ENCODE measurements at regions not wholly inside any gene's neighbourhood (a gene's known extent, or its start where the extent isn't known, plus 50 kb on each side); places are given as distances from the start of the nearest gene placed in this dataset.
"Not testable (repeated sequence)": the region's sequence is repeated elsewhere in the genome, so short reads cannot be mapped to it uniquely, and the experiment has no call there.

DNA sequence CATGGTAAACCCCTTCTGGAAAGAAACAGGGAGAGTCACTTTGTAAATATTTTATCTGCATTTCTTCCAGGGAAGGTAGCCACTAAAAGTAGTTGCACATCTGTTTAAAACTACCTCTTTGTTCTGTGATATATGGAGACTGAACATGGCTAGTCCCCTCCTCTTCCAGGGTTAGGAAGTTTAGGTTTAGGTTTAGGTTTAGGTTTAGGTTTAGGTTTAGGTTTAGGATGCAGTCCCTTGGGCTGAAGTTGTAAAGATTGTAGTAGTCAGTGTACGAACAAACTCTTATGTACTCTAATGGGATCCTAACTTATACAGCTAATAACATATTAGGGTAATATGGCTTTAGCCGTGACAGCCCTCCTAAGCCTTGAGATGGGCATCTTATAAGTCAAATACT, 880.2 kb upstream of the TMEFF2 start:
- Mint-ChIP-seq H3K27me3 (ENCODE audit: low read depth) (no peaks in the 10 kb centered on the region), H3K9me3 (no peaks in the 10 kb centered on the region), H3K4me1 (ENCODE audit: low read depth) (no peaks in the 10 kb centered on the region), H3K4me3 (ENCODE audit: low read depth) (no peak overlapping the region), H3K27ac (no peak overlapping the region), H3K36me3 (ENCODE audit: low read depth) (no peaks in the 10 kb centered on the region)
- intact Hi-C loops (cut with micrococcal nuclease): no loop called here
- no peak for DNase-seq (ENCODE audit: low spot score)

DNA sequence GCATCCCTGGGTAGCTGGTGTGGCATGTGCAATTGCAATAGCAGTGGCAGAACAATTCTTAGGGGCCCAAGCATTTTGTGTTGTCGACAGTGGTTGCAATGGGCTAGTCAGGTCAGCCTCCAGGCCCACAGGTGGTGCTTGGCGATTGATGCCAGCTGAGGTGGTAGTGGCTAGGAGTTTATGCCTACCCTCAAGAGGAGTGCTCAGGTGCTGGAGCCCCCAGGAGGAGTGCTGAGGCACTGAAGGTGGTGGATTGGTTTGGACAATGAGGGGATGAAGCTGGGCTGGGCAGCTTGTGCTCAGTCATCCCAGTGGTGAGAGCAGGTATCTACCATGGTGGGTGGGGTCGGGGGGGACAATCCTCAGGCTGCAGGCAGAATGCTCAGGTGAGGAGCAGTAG, 877.9 kb upstream of the TMEFF2 start:
- DNase-seq (ENCODE audit: low spot score): no peak
- no peak overlapping the region for H3K27ac Mint-ChIP-seq
- H3K36me3 Mint-ChIP-seq (ENCODE audit: low read depth): no peaks in the 10 kb centered on the region
- no peaks in the 10 kb centered on the region for H3K27me3 Mint-ChIP-seq (ENCODE audit: low read depth)
- H3K4me3 Mint-ChIP-seq (ENCODE audit: low read depth): no peak overlapping the region
- no peaks in the 10 kb centered on the region for H3K9me3 Mint-ChIP-seq
- H3K4me1 Mint-ChIP-seq (ENCODE audit: low read depth): no peaks in the 10 kb centered on the region
- intact Hi-C loops (cut with micrococcal nuclease): no loop called here

DNA sequence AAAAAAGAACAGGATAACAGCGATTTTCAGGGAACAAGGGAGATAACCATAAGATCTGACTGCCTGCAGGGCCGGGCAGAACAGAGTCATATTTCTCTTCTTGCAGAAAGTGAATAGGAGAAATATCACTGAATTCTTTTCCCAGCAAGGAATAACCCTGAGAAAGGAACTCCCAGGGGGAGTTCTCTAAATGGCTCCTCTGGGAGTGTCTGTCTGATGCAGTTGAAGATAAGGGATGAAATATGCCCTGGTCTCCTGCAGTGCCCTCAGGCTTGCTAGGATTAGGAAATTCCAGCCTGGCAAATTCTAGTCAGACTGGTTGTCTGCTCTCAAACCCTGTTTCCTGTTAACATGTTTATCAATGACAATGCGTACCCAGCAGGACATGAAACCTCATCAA, 830.8 kb upstream of the TMEFF2 start:
- H3K27ac Mint-ChIP-seq; intact Hi-C loops (cut with micrococcal nuclease); H3K4me1 Mint-ChIP-seq (ENCODE audit: low read depth); H3K27me3 Mint-ChIP-seq (ENCODE audit: low read depth); H3K36me3 Mint-ChIP-seq (ENCODE audit: low read depth); H3K4me3 Mint-ChIP-seq (ENCODE audit: low read depth); DNase-seq (ENCODE audit: low spot score): not testable (repeated sequence)
- peaks cover 20% of the 10 kb centered on the region for H3K9me3 Mint-ChIP-seq

DNA sequence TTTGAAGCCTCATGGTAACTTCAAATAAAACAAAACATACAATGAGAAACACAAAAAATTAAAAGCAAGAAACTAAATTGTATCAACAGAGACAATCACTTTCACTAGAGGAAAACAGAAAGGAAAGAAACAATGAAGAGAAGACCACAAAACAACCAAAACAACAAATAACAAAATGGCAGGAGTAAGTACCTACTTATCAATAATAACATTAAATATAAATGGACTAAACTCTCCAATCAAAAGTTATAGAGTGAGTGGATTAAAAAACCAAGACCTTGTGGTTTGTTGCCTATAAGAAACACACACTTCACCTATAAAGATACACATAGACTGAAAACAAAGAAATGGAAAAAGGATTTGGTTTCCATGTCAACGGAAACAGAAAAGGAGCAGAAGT, 830.1 kb upstream of the TMEFF2 start:
- intact Hi-C loops (cut with micrococcal nuclease): no loop called here
- no peak for DNase-seq (ENCODE audit: low spot score)
- Mint-ChIP-seq H3K4me3 (ENCODE audit: low read depth) (no peak overlapping the region), H3K27me3 (ENCODE audit: low read depth) (no peaks in the 10 kb centered on the region), H3K9me3 (peaks cover 20% of the 10 kb centered on the region), H3K36me3 (ENCODE audit: low read depth) (no peaks in the 10 kb centered on the region), H3K27ac (no peak overlapping the region), H3K4me1 (ENCODE audit: low read depth) (no peaks in the 10 kb centered on the region)

DNA sequence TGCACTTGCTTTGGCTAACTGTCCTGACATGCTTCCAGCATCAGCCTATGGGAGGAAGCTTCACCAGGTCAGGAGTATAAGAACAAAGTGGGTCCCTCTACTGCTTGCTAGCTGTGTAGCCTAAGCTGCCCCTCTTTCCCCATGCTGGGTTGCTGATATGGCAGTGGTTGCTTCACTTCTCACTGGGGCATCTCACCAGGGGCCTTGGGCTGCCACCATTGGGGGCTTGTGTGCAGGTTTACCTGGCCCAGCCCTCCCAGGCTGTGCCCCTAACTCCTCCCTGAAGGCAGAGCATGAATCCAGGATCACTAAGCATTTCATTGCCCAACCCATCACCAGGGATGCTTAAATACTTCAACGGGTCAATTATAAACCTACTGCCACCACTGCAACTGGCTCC, 817.1 kb upstream of the TMEFF2 start:
- Mint-ChIP-seq H3K4me3 (ENCODE audit: low read depth) (no peak overlapping the region), H3K36me3 (ENCODE audit: low read depth) (no peaks in the 10 kb centered on the region), H3K4me1 (ENCODE audit: low read depth) (no peaks in the 10 kb centered on the region), H3K27me3 (ENCODE audit: low read depth) (no peaks in the 10 kb centered on the region), H3K9me3 (no peaks in the 10 kb centered on the region), H3K27ac (no peak overlapping the region)
- DNase-seq (ENCODE audit: low spot score): no peak
- intact Hi-C loops (cut with micrococcal nuclease): no loop called here

DNA sequence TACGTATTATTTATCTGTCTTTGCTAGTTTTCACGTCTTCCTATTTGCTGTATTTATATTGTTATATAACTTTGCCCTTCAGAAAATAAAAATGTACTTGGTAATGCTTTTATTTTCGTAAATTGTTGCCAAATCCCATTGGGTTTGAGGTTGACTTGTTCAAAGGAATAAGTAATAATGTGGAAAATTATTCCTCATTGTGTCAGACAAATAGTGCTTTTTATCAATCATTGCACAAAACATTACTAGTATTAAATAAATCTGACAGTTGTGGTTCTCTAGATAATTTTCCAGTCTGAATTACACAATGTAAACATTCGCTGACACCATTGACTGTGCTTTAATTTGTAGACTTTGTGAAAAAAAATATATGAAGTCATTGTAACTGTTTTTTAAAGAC, 798.3 kb upstream of the TMEFF2 start:
- peaks cover 6% of the 10 kb centered on the region for H3K9me3 Mint-ChIP-seq
- no peaks in the 10 kb centered on the region for H3K4me1 Mint-ChIP-seq (ENCODE audit: low read depth)
- no peak overlapping the region for H3K27ac Mint-ChIP-seq
- no peaks in the 10 kb centered on the region for H3K36me3 Mint-ChIP-seq (ENCODE audit: low read depth)
- no peaks in the 10 kb centered on the region for H3K27me3 Mint-ChIP-seq (ENCODE audit: low read depth)
- intact Hi-C loops (cut with micrococcal nuclease): no loop called here
- DNase-seq (ENCODE audit: low spot score): no peak
- no peak overlapping the region for H3K4me3 Mint-ChIP-seq (ENCODE audit: low read depth)

DNA sequence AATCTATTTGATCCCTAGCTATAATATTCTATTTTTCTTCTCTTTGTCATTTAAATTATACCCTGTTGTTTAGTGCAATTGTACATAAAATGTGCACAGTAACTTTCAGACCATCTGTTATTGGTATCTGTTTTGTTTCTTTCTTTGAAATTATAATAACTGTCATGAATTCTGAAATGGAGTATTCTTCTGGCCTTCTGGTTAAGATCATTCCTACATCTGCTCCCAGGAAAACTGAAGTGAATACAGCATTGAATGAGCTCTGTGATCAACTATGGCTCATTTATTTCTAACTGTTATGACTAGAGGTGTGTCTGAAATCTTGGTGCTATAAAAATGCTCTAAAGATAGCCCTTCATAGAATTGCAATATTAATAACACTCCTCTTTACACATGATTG, 788.4 kb upstream of the TMEFF2 start:
- intact Hi-C loops (cut with micrococcal nuclease): no loop called here
- no peaks in the 10 kb centered on the region for H3K4me1 Mint-ChIP-seq (ENCODE audit: low read depth)

DNA sequence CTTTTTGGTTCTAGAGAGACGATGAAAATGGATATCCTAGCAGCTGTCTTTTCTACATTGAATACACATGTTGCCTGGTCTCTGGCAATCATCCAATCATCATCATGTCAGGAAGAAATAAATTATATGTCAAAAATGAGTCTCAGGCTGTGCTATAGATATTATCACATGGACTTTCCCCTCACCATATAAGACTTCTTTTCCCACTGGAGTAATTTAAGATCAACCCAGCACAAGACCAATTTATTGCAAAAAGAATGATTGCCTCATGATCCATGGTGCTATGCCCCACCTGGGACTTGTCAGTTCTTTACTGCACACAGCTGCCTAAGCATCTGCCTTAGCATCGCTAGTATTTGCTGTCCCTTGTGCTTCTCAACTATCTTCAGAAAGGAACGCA, 783.7 kb upstream of the TMEFF2 start:
- no peaks in the 10 kb centered on the region for H3K27me3 Mint-ChIP-seq (ENCODE audit: low read depth)
- no peaks in the 10 kb centered on the region for H3K4me1 Mint-ChIP-seq (ENCODE audit: low read depth)
- H3K36me3 Mint-ChIP-seq (ENCODE audit: low read depth): no peaks in the 10 kb centered on the region
- H3K9me3 Mint-ChIP-seq: no peaks in the 10 kb centered on the region
- intact Hi-C loops (cut with micrococcal nuclease): no loop called here
- no peak overlapping the region for H3K4me3 Mint-ChIP-seq (ENCODE audit: low read depth)
- H3K27ac Mint-ChIP-seq: no peak overlapping the region
- no peak for DNase-seq (ENCODE audit: low spot score)

More for the DNA sequence above, 788.4 kb upstream of the TMEFF2 start:
- Mint-ChIP-seq H3K27me3 (ENCODE audit: low read depth) (no peaks in the 10 kb centered on the region), H3K4me3 (ENCODE audit: low read depth) (no peak overlapping the region), H3K36me3 (ENCODE audit: low read depth) (no peaks in the 10 kb centered on the region), H3K27ac (no peak overlapping the region), H3K9me3 (no peaks in the 10 kb centered on the region)
- DNase-seq (ENCODE audit: low spot score): no peak

DNA sequence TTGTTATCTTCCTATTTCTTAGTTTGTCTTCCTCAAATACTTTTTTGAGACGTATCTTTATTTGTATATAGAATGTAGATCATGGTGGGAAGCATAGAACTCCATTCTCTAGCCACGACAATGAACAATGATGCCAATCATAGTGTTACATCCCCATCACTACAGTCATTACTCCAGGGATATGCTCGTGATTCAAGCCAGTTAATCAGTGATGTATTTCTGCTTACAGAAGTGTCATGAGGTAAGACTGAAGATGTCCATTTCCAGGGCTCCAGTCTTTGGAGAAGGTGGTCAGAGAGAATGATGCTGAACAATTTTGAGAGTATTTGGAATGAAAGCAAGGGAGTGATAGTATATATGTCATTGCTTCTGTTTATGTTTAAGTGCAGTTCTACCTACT, 777.2 kb upstream of the TMEFF2 start:
- H3K36me3 Mint-ChIP-seq (ENCODE audit: low read depth): no peaks in the 10 kb centered on the region
- no peak overlapping the region for H3K4me3 Mint-ChIP-seq (ENCODE audit: low read depth)
- no peaks in the 10 kb centered on the region for H3K27me3 Mint-ChIP-seq (ENCODE audit: low read depth)
- H3K9me3 Mint-ChIP-seq: no peaks in the 10 kb centered on the region
- no peak overlapping the region for H3K27ac Mint-ChIP-seq
- intact Hi-C loops (cut with micrococcal nuclease): no loop called here
- no peak for DNase-seq (ENCODE audit: low spot score)
- no peaks in the 10 kb centered on the region for H3K4me1 Mint-ChIP-seq (ENCODE audit: low read depth)

DNA sequence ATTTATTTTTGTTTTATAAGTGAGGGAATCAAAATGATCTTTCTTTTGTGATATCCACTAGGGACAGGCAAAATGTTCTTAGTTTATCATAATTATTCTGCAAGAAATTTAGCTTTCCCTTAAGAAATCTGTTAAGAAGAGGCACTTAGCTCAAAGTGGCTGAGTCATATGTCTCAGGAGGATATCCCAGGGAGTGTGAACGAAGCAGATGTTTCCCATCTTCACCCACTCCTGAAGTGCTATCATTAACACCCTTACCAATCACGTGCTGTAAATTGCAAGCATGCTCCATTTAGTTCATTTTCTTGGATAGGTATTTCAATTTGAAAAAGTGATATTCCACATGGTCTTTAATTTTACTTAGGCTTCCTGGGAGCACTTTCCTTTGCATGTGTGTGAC, 774.3 kb upstream of the TMEFF2 start:
- no peaks in the 10 kb centered on the region for H3K27me3 Mint-ChIP-seq (ENCODE audit: low read depth)
- no peak overlapping the region for H3K27ac Mint-ChIP-seq
- intact Hi-C loops (cut with micrococcal nuclease): no loop called here

DNA sequence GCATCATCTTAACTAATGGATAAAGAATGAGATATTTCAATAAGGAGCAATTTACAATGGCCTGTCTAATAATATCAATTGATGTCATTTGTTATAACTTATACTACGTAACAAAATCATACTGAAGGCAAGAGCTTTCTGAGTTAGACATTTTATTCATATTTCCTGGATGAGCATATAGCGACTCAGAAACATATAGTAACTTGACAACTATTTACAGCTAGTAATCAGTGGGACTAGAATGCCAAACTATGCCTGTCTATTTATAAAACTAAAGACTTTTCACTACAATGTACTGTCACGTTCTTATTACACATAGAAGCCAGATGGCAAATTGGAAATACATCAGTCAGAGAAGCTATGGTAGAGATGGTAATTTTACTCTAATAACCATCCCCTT, 766.2 kb upstream of the TMEFF2 start:
- H3K36me3 Mint-ChIP-seq (ENCODE audit: low read depth): no peaks in the 10 kb centered on the region
- no peaks in the 10 kb centered on the region for H3K27me3 Mint-ChIP-seq (ENCODE audit: low read depth)
- no peak overlapping the region for H3K4me3 Mint-ChIP-seq (ENCODE audit: low read depth)
- H3K27ac Mint-ChIP-seq: no peak overlapping the region
- no peak for DNase-seq (ENCODE audit: low spot score)
- no peaks in the 10 kb centered on the region for H3K4me1 Mint-ChIP-seq (ENCODE audit: low read depth)
- no peaks in the 10 kb centered on the region for H3K9me3 Mint-ChIP-seq
- intact Hi-C loops (cut with micrococcal nuclease): no loop called here

More for the DNA sequence above, 774.3 kb upstream of the TMEFF2 start:
- Mint-ChIP-seq H3K4me3 (ENCODE audit: low read depth) (no peak overlapping the region), H3K36me3 (ENCODE audit: low read depth) (no peaks in the 10 kb centered on the region), H3K4me1 (ENCODE audit: low read depth) (no peaks in the 10 kb centered on the region), H3K9me3 (no peaks in the 10 kb centered on the region)
- DNase-seq (ENCODE audit: low spot score): no peak

DNA sequence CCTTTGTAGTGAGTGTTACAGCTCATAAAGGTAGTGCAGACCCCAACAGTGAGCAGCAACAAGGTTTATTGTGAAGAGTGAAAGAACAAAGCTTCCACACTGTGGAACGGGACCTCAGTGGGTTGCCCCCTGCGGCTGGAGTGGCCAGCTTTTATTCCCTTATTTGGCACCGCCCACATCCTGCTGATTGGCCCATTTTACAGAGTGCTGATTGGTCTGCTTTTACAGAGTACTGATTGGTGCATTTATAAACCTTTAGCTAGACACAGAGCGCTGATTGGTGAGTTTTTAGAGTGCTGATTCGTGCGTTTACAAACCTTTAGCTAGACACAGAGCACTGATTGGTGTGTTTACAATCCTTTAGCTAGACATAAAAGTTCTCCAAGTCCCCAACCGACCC, 763.9 kb upstream of the TMEFF2 start:
- H3K4me3 Mint-ChIP-seq (ENCODE audit: low read depth); DNase-seq (ENCODE audit: low spot score); H3K4me1 Mint-ChIP-seq (ENCODE audit: low read depth); H3K36me3 Mint-ChIP-seq (ENCODE audit: low read depth); H3K27me3 Mint-ChIP-seq (ENCODE audit: low read depth); intact Hi-C loops (cut with micrococcal nuclease); H3K9me3 Mint-ChIP-seq; H3K27ac Mint-ChIP-seq: not testable (repeated sequence)

DNA sequence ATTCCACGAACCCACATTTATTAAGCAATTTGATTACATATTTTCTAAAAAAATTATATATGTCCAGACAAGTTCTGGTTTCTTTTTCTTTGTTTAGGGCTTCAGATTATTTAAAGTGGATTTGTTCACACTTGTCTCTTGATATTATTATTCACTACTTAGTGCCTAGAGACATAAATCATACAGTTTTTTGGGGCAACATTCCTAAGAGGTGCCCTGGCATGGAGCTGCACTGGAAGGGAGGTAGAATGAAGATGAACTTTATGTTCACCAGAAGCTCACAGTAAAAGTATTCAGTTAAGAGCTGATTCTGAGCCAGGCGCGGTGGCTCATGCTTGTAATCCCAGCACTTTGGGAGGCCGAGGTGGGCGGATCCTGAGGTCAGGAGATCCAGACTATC, 762.7 kb upstream of the TMEFF2 start:
- Mint-ChIP-seq H3K36me3 (ENCODE audit: low read depth) (no peaks in the 10 kb centered on the region), H3K27ac (no peak overlapping the region), H3K4me1 (ENCODE audit: low read depth) (no peaks in the 10 kb centered on the region), H3K9me3 (no peaks in the 10 kb centered on the region), H3K4me3 (ENCODE audit: low read depth) (no peak overlapping the region), H3K27me3 (ENCODE audit: low read depth) (no peaks in the 10 kb centered on the region)
- no peak for DNase-seq (ENCODE audit: low spot score)
- intact Hi-C loops (cut with micrococcal nuclease): no loop called here

DNA sequence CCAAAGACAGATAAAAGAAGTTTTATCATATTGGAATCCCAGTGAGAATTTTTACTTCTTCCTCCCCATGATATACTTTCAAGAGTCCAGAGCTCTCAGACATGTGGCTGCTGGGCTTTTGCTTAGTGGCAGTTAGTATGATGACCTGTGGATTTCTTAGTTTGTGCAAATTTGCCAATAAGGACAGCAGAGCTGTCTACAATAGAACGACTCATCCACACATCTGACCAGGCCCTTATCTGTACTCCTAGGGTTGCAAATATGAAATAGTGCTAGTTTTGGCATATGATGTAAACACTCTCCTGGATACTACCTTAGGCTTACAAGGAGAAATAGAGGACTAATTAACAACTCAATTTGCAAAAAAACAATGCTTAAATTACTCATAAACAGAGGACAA, 758.4 kb upstream of the TMEFF2 start:
- H3K27ac Mint-ChIP-seq: no peak overlapping the region

More for the DNA sequence above, 758.4 kb upstream of the TMEFF2 start:
- intact Hi-C loops (cut with micrococcal nuclease): no loop called here
- Mint-ChIP-seq H3K9me3 (no peaks in the 10 kb centered on the region), H3K36me3 (ENCODE audit: low read depth) (no peaks in the 10 kb centered on the region), H3K27me3 (ENCODE audit: low read depth) (no peaks in the 10 kb centered on the region), H3K4me1 (ENCODE audit: low read depth) (no peaks in the 10 kb centered on the region), H3K4me3 (ENCODE audit: low read depth) (no peak overlapping the region)
- no peak for DNase-seq (ENCODE audit: low spot score)
